HCT116 (cell line): ENCODE measurements at regions not wholly inside any gene's neighbourhood (a gene's known extent, or its start where the extent isn't known, plus 50 kb on each side); places are given as distances from the start of the nearest gene placed in this dataset.

Experiments
- ATAC-seq: fragments of 200-7000 bp; cut with Tn5 transposase; 2 replicates; pipeline ENCODE4 v1.9.1; 2020; ENCODE audit warnings: mild to moderate bottlenecking, moderate library complexity
- BruUV-seq: library from RNA; stranded (reverse); fragments of 400-500 nt; replicated peaks from 2 replicates; lab custom pipeline; 2021; lab: Mats Ljungman, UMichigan
- CTCF ChIA-PET: fragments of 300-600 bp; sonication (Branson Sonifier 250); formaldehyde crosslinking; loops from one replicate; lab custom pipeline; 2021; ENCODE audit warnings: antibody characterized with exemption; lab: Charles Lee
- POLR2A ChIA-PET: fragments of 300-600, 350-600 bp; sonication (Branson Sonifier 250); formaldehyde crosslinking; loops from one replicate; lab custom pipeline; 2021; ENCODE audit warnings: antibody characterized with exemption; lab: Charles Lee
- RAD21 ChIA-PET, 2 experiments: fragments of 300-600 bp; sonication (Branson Sonifier 250); formaldehyde crosslinking; loops; one replicate each; lab custom pipeline; 2023; ENCODE audit warnings: low total read pairs in 2 of 2; ENCODE audit not compliant: uncharacterized antibody in 2 of 2, unreplicated experiment in 2 of 2, low non-redundant PET in 1 of 2; lab: Charles Lee
- DNase-seq: peaks from one replicate; pipeline ENCODE4 v3.0.0-alpha.2; 2010; ENCODE audit warnings: low read depth, low spot score
- H2AFZ ChIP-seq: fragments of 200-600 bp; shearing (Covaris generic), sonication (generic); 2 replicates; pipeline ENCODE4 v1.6.1; 2017; ENCODE audit warnings: low read depth, mixed run types, mixed read lengths, antibody characterized with exemption, low read length; ENCODE audit not compliant: poor library complexity, severe bottlenecking
- H3K27ac ChIP-seq: 2 replicates; pipeline ENCODE4 v1.5.1; 2012; ENCODE audit warnings: low read depth, low read length
- H3K27me3 ChIP-seq: fragments of 200-600 bp; sonication (generic); 2 replicates; pipeline ENCODE4 v1.6.1; 2016; ENCODE audit warnings: mixed run types, low read length, mixed read lengths; ENCODE audit not compliant: insufficient read depth
- H3K36me3 ChIP-seq, 2 experiments: fragments of 200-500 bp in 1 of 2; fragments of 200-600 bp in 1 of 2; sonication (Bioruptor generic) in 1 of 2; sonication (generic) in 1 of 2; 2 replicates each; pipeline versions ENCODE4 v1.5.1 to v1.6.1; 2014 to 2016; ENCODE audit warnings: low read length in 2 of 2, inconsistent platforms in 1 of 2, mixed read lengths in 1 of 2, mixed run types in 1 of 2; ENCODE audit not compliant: insufficient read depth in 2 of 2, control insufficient read depth in 1 of 2
- H3K4me1 ChIP-seq, 2 experiments: fragments of 200-600 bp in 1 of 2; sonication (generic) in 1 of 2; 2 replicates each; pipeline versions ENCODE4 v1.5.1 to v1.6.1; 2012 to 2017; ENCODE audit warnings: low read length in 2 of 2, inconsistent platforms in 1 of 2, mild to moderate bottlenecking in 1 of 2, mixed read lengths in 1 of 2, mixed run types in 1 of 2, moderate library complexity in 1 of 2; ENCODE audit not compliant: insufficient read depth in 2 of 2, control insufficient read depth in 1 of 2
- H3K4me2 ChIP-seq: fragments of 200-600 bp; sonication (generic); 2 replicates; pipeline ENCODE4 v1.6.1; 2017; ENCODE audit warnings: mixed run types, low read length, mixed read lengths
- H3K4me3 ChIP-seq, 2 experiments: fragments of 200-600 bp in 1 of 2; sonication (generic) in 1 of 2; replicated peaks in 1 of 2; 2 replicates each; pipeline ENCODE4 v1.5.1; 2011 to 2016; ENCODE audit warnings: low read length in 2 of 2, control low read depth in 1 of 2, low read depth in 1 of 2, mild to moderate bottlenecking in 1 of 2, mixed read lengths in 1 of 2, mixed run types in 1 of 2
- H3K79me2 ChIP-seq: fragments of 200-600 bp; sonication (generic); 2 replicates; pipeline ENCODE4 v1.6.1; 2017; ENCODE audit warnings: mild to moderate bottlenecking, mixed run types, low read length, moderate library complexity, mixed read lengths; ENCODE audit not compliant: insufficient read depth
- H3K9ac ChIP-seq: fragments of 200-600 bp; sonication (generic); 2 replicates; pipeline ENCODE4 v1.6.1; 2016; ENCODE audit warnings: low read length, mixed read lengths
- H3K9me2 ChIP-seq: fragments of 200-600 bp; sonication (generic), shearing (Covaris generic); 2 replicates; pipeline ENCODE4 v1.6.1; 2017; ENCODE audit warnings: mixed run types, mild to moderate bottlenecking, moderate library complexity; ENCODE audit not compliant: insufficient read depth
- H3K9me3 ChIP-seq, 2 experiments: fragments of 200-500 bp in 1 of 2; fragments of 200-600 bp in 1 of 2; sonication (Bioruptor generic) in 1 of 2; sonication (generic) in 1 of 2; 2 replicates each; pipeline ENCODE4 v1.6.1; 2014 to 2017; ENCODE audit warnings: low read length in 2 of 2, mixed read lengths in 2 of 2, inconsistent platforms in 1 of 2, low read depth in 1 of 2, mild to moderate bottlenecking in 1 of 2, mixed run types in 1 of 2, moderate library complexity in 1 of 2; ENCODE audit not compliant: control insufficient read depth in 1 of 2, insufficient read depth in 1 of 2
- H4K20me1 ChIP-seq: fragments of 200-600 bp; sonication (generic), shearing (Covaris generic); 2 replicates; pipeline ENCODE4 v1.6.1; 2017; ENCODE audit warnings: mixed run types, mild to moderate bottlenecking, moderate library complexity; ENCODE audit not compliant: insufficient read depth
- CBX3 ChIP-seq: IDR thresholded peaks from 2 replicates; pipeline ENCODE4 v1.6.1; 2012; ENCODE audit warnings: low read depth
- CEBPB ChIP-seq: IDR thresholded peaks from 2 replicates; pipeline ENCODE4 v1.6.1; 2012; ENCODE audit warnings: low read depth
- ELF1 ChIP-seq: IDR thresholded peaks from 2 replicates; pipeline ENCODE4 v1.6.1; 2012; ENCODE audit warnings: low read depth, borderline replicate concordance
- EZH2 ChIP-seq: fragments of 200-600 bp; sonication (generic); IDR thresholded peaks from 2 replicates; pipeline ENCODE4 v1.6.1; 2017; ENCODE audit warnings: antibody characterized with exemption, mixed run types
- EZH2phosphoT487 ChIP-seq: fragments of 200-600 bp; IDR thresholded peaks from 2 replicates; pipeline ENCODE4 v1.6.1; 2018; ENCODE audit warnings: antibody characterized with exemption, borderline replicate concordance
- FOSL1 ChIP-seq: IDR thresholded peaks from 2 replicates; pipeline ENCODE4 v1.6.1; 2012; ENCODE audit warnings: low read depth
- JUND ChIP-seq: IDR thresholded peaks from 2 replicates; pipeline ENCODE4 v1.6.1; 2012
- POLR2A ChIP-seq: IDR thresholded peaks from 2 replicates; pipeline ENCODE4 v1.7.0; 2011; ENCODE audit warnings: borderline replicate concordance; ENCODE audit not compliant: insufficient read depth, insufficient read length; ENCODE audit errors: extremely low read depth
- RAD21 ChIP-seq: IDR thresholded peaks from 2 replicates; pipeline ENCODE4 v1.6.1; 2012; ENCODE audit warnings: low read depth, mild to moderate bottlenecking
- SP1 ChIP-seq: IDR thresholded peaks from 2 replicates; pipeline ENCODE4 v1.6.1; 2012; ENCODE audit warnings: low read depth
- SRF ChIP-seq: IDR thresholded peaks from 2 replicates; pipeline ENCODE4 v1.6.1; 2012; ENCODE audit warnings: low read depth
- TCF7L2 ChIP-seq: IDR thresholded peaks from 2 replicates; pipeline ENCODE4 v1.7.0; 2011; ENCODE audit warnings: borderline replicate concordance, inconsistent platforms; ENCODE audit not compliant: insufficient read depth, insufficient read length; ENCODE audit errors: extremely low read depth
- YY1 ChIP-seq: IDR thresholded peaks from 2 replicates; pipeline ENCODE4 v1.6.1; 2011; ENCODE audit warnings: low read length, low read depth, moderate library complexity, mild to moderate bottlenecking; ENCODE audit not compliant: insufficient replicate concordance; ENCODE audit errors: extremely low read depth
- ZNF274 ChIP-seq: fragments of 200-500 bp; sonication (Bioruptor generic); IDR thresholded peaks from 2 replicates; pipeline ENCODE4 v1.6.1; 2014; ENCODE audit warnings: mild to moderate bottlenecking, low read depth, low read length, inconsistent platforms
- intact Hi-C: fragments of 100-400 bp; cut with micrococcal nuclease; formaldehyde crosslinking; loops from 2 replicates; pipeline ENCODE4 v1.10.0; 2022
- TF ChIP-seq, protein P1 (sequence below): IDR thresholded peaks from 2 replicates; pipeline ENCODE4 v1.6.1; 2012
- TF ChIP-seq, protein P2 (sequence below): IDR thresholded peaks from 2 replicates; pipeline ENCODE4 v1.6.1; 2012
- TF ChIP-seq, protein P3 (sequence below), 3 experiments: fragments of 200-600 bp in 1 of 3; sonication (generic) in 1 of 3; IDR thresholded peaks in 2 of 3; conservative IDR thresholded peaks in 1 of 3; 2 replicates each; pipeline ENCODE4 v1.5.1; 2012 to 2017; ENCODE audit warnings: low read depth in 2 of 3, low read length in 2 of 3, antibody characterized with exemption in 1 of 3, borderline replicate concordance in 1 of 3, control low read depth in 1 of 3, mild to moderate bottlenecking in 1 of 3, mixed read lengths in 1 of 3, mixed run types in 1 of 3, moderate library complexity in 1 of 3; ENCODE audit not compliant: insufficient read depth in 1 of 3

DNA sequence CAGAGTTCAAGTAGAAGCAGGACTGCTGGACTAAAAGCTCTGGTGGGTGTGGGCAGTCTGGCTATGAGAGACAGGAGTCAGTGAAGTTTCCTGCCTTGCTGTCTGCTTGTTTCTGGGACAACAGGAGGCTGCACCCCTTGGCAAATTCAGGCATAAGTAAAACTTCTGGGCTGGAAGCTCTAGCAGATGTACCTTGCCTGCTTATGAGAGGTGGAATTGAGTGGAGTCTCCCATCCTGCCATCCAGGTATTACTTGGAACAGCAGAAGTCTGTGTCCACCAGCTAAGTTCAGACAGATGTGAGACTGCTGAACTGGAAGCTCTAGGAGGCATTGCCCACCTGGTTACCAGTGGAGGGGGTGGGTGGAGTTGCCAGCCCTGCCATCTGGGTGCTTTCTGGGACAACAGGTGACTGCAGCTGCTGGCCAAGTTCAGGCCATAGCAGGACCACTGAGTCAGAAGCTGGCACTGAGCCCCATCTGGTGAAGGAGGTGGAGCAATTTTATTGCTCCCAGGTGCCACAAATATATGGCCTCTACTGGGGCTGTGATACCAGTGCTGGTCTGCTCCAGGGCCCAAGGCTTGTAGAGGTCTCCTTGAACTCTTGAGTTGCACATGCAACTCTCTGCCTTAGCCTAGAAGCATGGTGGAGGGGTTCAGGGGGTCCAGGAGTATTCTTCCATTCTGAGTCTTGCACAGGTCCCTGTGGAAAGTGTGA lies 199.4 kb upstream of the FN1 start:
- Histone ChIP-seq H3K36me3 (no peaks in the 10 kb centered on the region), H3K4me1 (no peaks in the 10 kb centered on the region), H3K79me2 (no peaks in the 10 kb centered on the region), H2AFZ (no peak overlapping the region), H3K27ac (no peak overlapping the region), H3K4me3 (no peak overlapping the region), H3K9me3 (peaks cover 0 to 6% of the 10 kb centered on the region in 2 experiments; a peak in 1 of 4 replicates), H4K20me1 (no peaks in the 10 kb centered on the region), H3K9ac (no peak overlapping the region), H3K9me2 (no peaks in the 10 kb centered on the region), H3K27me3 (no peaks in the 10 kb centered on the region), H3K4me2 (no peak overlapping the region)
- TF ChIP-seq, protein P1, sequence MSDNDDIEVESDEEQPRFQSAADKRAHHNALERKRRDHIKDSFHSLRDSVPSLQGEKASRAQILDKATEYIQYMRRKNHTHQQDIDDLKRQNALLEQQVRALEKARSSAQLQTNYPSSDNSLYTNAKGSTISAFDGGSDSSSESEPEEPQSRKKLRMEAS: no peak
- TF ChIP-seq SRF (no peak), SP1 (no peak), CEBPB (no peak), POLR2A (no peak), ELF1 (no peak), CBX3 (no peak), TCF7L2 (no peak), EZH2 (no peak), FOSL1 (no peak), RAD21 (no peak), JUND (no peak), ZNF274 (no peak), YY1 (no peak), EZH2phosphoT487 (no peak)
- TF ChIP-seq, protein P2, sequence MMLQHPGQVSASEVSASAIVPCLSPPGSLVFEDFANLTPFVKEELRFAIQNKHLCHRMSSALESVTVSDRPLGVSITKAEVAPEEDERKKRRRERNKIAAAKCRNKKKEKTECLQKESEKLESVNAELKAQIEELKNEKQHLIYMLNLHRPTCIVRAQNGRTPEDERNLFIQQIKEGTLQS: no peak
- TF ChIP-seq, protein P3, sequence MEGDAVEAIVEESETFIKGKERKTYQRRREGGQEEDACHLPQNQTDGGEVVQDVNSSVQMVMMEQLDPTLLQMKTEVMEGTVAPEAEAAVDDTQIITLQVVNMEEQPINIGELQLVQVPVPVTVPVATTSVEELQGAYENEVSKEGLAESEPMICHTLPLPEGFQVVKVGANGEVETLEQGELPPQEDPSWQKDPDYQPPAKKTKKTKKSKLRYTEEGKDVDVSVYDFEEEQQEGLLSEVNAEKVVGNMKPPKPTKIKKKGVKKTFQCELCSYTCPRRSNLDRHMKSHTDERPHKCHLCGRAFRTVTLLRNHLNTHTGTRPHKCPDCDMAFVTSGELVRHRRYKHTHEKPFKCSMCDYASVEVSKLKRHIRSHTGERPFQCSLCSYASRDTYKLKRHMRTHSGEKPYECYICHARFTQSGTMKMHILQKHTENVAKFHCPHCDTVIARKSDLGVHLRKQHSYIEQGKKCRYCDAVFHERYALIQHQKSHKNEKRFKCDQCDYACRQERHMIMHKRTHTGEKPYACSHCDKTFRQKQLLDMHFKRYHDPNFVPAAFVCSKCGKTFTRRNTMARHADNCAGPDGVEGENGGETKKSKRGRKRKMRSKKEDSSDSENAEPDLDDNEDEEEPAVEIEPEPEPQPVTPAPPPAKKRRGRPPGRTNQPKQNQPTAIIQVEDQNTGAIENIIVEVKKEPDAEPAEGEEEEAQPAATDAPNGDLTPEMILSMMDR (IDR thresholded peaks at IDR 0.05 in 2 of 3, conservative IDR thresholded peaks at IDR 0.05 in 1 of 3; ENCODE audit: borderline replicate concordance in 1 of 3, insufficient read depth in 1 of 3, low read depth in 2 of 3, low read length in 2 of 3): no peak
- CTCF ChIA-PET: no interaction called here
- no peak for DNase-seq
- RAD21 ChIA-PET: no interaction called here
- ATAC-seq: no peak
- intact Hi-C loops: no loop called here
- POLR2A ChIA-PET: no interaction called here
- no TSS peak for BruUV-seq
